Uterus (tissue), 2 donors: ENCODE measurements at regions not wholly inside any gene's neighbourhood (a gene's known extent, or its start where the extent isn't known, plus 50 kb on each side); places are given as distances from the start of the nearest gene placed in this dataset.

Source experiments
- POLR2A ChIP-seq, 2 donors: fragments of 450-650 bp; IDR thresholded peaks; one replicate each; pipeline ENCODE4 v1.6.1; 2016; ENCODE audit warnings: antibody characterized with exemption in 2 of 2, mild to moderate bottlenecking in 1 of 2, moderate library complexity in 1 of 2
- TF ChIP-seq, protein P1 (sequence below), 4 experiments: fragments of 200-600 bp in 2 of 4; fragments of 450-650 bp in 2 of 4; sonication (generic) in 2 of 4; IDR thresholded peaks; one replicate each; pipeline ENCODE4 v1.5.1; 2016 to 2019; ENCODE audit warnings: antibody characterized with exemption in 4 of 4, mild to moderate bottlenecking in 2 of 4, moderate library complexity in 1 of 4

GRCh38 chr18:44423814-44424644 is 256.7 kb upstream of the SETBP1 start:
- TF ChIP-seq, protein P1, sequence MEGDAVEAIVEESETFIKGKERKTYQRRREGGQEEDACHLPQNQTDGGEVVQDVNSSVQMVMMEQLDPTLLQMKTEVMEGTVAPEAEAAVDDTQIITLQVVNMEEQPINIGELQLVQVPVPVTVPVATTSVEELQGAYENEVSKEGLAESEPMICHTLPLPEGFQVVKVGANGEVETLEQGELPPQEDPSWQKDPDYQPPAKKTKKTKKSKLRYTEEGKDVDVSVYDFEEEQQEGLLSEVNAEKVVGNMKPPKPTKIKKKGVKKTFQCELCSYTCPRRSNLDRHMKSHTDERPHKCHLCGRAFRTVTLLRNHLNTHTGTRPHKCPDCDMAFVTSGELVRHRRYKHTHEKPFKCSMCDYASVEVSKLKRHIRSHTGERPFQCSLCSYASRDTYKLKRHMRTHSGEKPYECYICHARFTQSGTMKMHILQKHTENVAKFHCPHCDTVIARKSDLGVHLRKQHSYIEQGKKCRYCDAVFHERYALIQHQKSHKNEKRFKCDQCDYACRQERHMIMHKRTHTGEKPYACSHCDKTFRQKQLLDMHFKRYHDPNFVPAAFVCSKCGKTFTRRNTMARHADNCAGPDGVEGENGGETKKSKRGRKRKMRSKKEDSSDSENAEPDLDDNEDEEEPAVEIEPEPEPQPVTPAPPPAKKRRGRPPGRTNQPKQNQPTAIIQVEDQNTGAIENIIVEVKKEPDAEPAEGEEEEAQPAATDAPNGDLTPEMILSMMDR (IDR thresholded peaks at IDR 0.05): no peak
- no peak for TF ChIP-seq POLR2A (IDR thresholded peaks at IDR 0.05)
